Breast epithelium (tissue), 4 donors: ENCODE measurements at regions not wholly inside any gene's neighbourhood (a gene's known extent, or its start where the extent isn't known, plus 50 kb on each side); places are given as distances from the start of the nearest gene placed in this dataset.

Experiments used
- DNase-seq, 2 donors: peaks; one replicate each; pipeline ENCODE4 v3.0.0-alpha.2; 2019; ENCODE audit warnings: low spot score in 2 of 2
- H3K27ac ChIP-seq, 2 donors: fragments of 200-600 bp; sonication (generic) in 1 of 2; one replicate each; pipeline ENCODE4 v1.5.1; 2016 to 2019; ENCODE audit warnings: mild to moderate bottlenecking in 1 of 2
- H3K27me3 ChIP-seq, 2 donors: fragments of 200-600 bp; sonication (generic) in 1 of 2; one replicate each; pipeline versions ENCODE4 v1.5.1 to v1.6.0; 2017 to 2019; ENCODE audit warnings: control low read depth in 1 of 2, mild to moderate bottlenecking in 1 of 2
- H3K36me3 ChIP-seq: fragments of 200-600 bp; one replicate; pipeline ENCODE4 v1.5.1; 2019
- H3K4me1 ChIP-seq, 2 donors: fragments of 200-600 bp; sonication (generic); one replicate each; pipeline ENCODE4 v1.5.1; 2016 to 2019; ENCODE audit warnings: control low read depth in 1 of 2
- H3K4me3 ChIP-seq, 3 donors: fragments of 200-600 bp; sonication (generic); 1 replicate in 2 of 3; 2 replicates in 1 of 3; pipeline ENCODE4 v1.5.1; 2016 to 2019; ENCODE audit warnings: mild to moderate bottlenecking in 3 of 3, moderate library complexity in 2 of 3
- H3K9me3 ChIP-seq, 2 donors: fragments of 200-600 bp; sonication (generic) in 1 of 2; one replicate each; pipeline ENCODE4 v1.5.1; 2016 to 2019; ENCODE audit warnings: control low read depth in 1 of 2
- POLR2A ChIP-seq: fragments of 450-650 bp; IDR thresholded peaks from one replicate; pipeline ENCODE4 v1.6.1; 2016; ENCODE audit warnings: antibody characterized with exemption, mild to moderate bottlenecking, moderate library complexity
- POLR2AphosphoS5 ChIP-seq, 3 donors: sonication (generic); formaldehyde crosslinking; IDR thresholded peaks; one replicate each; pipeline ENCODE4 v1.6.1; 2017; ENCODE audit warnings: antibody characterized with exemption in 3 of 3
- intact Hi-C: fragments of 100-400 bp; cut with DNase I; formaldehyde crosslinking; loops from one replicate; pipeline ENCODE4 v1.15.1; 2023; ENCODE audit warnings: low total_unique reads
- TF ChIP-seq, protein P1 (sequence below), 3 donors: fragments of 450-650 bp; IDR thresholded peaks; one replicate each; pipeline ENCODE4 v1.5.1; 2016 to 2017; ENCODE audit warnings: antibody characterized with exemption in 3 of 3, mild to moderate bottlenecking in 3 of 3, moderate library complexity in 3 of 3

DNA sequence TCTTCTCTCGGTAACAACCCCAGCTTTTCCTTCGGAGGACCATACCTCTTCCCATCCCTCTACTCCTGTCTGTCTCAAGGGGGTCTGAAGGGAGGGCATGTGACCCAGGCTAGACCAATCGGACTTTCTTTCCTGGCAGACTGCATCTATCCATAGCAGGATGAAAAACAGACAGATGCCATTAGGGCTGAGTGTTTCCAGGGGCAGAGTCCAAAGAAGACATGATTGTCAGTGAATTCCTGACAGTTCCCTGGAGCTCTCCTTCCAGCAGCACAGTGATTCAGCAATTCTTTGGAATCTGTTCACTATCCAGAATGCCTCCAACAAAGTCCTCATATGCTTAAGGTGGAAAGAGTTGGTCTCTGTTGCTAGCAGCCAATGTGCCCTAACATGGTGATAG, 189.8 kb downstream of the KCTD12 start:
- DNase-seq, result no peak
- intact Hi-C loops, result no loop called here
- Histone ChIP-seq H3K9me3 (no peaks in the 10 kb centered on the region), H3K27me3 (no peaks in the 10 kb centered on the region), H3K27ac (no peak overlapping the region), H3K36me3 (no peaks in the 10 kb centered on the region), H3K4me3 (no peak overlapping the region), H3K4me1 (no peaks in the 10 kb centered on the region)
- TF ChIP-seq, protein P1, sequence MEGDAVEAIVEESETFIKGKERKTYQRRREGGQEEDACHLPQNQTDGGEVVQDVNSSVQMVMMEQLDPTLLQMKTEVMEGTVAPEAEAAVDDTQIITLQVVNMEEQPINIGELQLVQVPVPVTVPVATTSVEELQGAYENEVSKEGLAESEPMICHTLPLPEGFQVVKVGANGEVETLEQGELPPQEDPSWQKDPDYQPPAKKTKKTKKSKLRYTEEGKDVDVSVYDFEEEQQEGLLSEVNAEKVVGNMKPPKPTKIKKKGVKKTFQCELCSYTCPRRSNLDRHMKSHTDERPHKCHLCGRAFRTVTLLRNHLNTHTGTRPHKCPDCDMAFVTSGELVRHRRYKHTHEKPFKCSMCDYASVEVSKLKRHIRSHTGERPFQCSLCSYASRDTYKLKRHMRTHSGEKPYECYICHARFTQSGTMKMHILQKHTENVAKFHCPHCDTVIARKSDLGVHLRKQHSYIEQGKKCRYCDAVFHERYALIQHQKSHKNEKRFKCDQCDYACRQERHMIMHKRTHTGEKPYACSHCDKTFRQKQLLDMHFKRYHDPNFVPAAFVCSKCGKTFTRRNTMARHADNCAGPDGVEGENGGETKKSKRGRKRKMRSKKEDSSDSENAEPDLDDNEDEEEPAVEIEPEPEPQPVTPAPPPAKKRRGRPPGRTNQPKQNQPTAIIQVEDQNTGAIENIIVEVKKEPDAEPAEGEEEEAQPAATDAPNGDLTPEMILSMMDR (IDR thresholded peaks at IDR 0.05), result no peak
- no peak for TF ChIP-seq POLR2A
- no peak for TF ChIP-seq POLR2AphosphoS5 (IDR thresholded peaks at IDR 0.05)

DNA sequence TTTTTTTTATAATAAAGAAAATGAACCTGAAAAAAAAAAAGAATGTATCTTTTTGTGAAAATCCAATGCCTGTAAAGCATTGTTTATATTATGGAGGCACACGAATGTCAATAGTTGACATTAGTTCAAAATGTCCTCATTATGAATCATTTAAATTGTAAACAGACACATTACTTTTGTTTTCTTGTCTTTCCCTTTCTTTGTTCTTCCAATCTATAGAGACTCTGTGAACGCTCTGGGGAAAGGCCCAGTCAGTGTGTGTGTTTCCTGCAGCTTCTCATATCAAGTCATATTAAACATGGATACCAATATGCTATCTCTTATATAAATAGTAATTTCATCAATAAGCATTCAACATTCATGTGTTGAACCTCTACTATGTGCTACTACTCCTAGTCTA, 193.1 kb downstream of the KCTD12 start:
- Histone ChIP-seq H3K4me1 (no peaks in the 10 kb centered on the region), H3K9me3 (no peaks in the 10 kb centered on the region), H3K27me3 (no peaks in the 10 kb centered on the region), H3K4me3 (no peak overlapping the region), H3K27ac (no peak overlapping the region), H3K36me3 (no peaks in the 10 kb centered on the region)
- TF ChIP-seq POLR2AphosphoS5 (IDR thresholded peaks at IDR 0.05), result no peak
- no peak for TF ChIP-seq POLR2A
- TF ChIP-seq, protein P1 (IDR thresholded peaks at IDR 0.05), result no peak
- intact Hi-C loops, result no loop called here
- DNase-seq, result no peak

DNA sequence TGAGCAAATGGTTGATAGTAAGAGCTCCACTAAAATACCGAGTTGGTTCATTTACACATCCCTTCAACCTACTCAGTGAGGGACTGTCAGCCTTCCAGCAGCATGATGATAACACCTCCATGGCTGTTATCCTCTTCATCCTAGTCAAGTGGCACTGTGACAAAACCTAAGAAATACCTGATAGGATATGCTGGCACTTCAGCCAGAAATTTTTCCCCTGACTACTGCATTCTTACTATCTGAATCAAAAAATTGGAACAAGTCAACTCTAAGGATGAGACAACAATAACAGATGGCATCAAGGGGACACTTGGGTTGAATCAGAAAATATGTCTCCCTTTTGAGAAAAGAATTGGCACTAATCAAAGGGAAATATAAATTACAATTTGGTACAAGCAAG, 193.9 kb downstream of the KCTD12 start:
- intact Hi-C loops, result no loop called here
- no peak overlapping the region for H3K27ac ChIP-seq
- DNase-seq, result no peak
- no peaks in the 10 kb centered on the region for H3K27me3 ChIP-seq
- H3K4me3 ChIP-seq, result no peak overlapping the region
- H3K4me1 ChIP-seq, result no peaks in the 10 kb centered on the region
- no peaks in the 10 kb centered on the region for H3K9me3 ChIP-seq
- no peaks in the 10 kb centered on the region for H3K36me3 ChIP-seq
- TF ChIP-seq POLR2A (no peak), POLR2AphosphoS5 (IDR thresholded peaks at IDR 0.05) (no peak)
- TF ChIP-seq, protein P1 (IDR thresholded peaks at IDR 0.05), result no peak

DNA sequence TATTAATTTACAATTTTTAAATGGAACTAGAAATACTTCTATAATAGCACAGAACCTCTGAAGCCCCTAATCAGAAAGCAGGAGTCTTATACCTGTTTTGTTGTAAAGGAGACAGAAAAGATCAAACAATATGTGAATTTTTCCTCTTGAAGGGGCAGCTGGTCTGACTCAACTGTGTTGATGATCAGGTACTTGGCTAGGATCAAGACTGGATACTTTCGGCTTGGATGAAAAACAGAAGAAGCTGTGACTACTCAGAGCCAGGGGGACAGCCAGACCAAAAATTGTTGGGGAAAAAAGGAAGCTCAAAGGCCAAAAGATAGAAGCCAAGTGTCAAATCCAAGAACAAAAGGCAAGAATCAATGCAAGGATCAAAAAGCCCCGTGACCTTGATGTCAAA, 195.6 kb downstream of the KCTD12 start:
- H3K4me1 ChIP-seq, result no peaks in the 10 kb centered on the region
- H3K27me3 ChIP-seq, result no peaks in the 10 kb centered on the region
- no peaks in the 10 kb centered on the region for H3K36me3 ChIP-seq
- DNase-seq, result no peak
- no peak overlapping the region for H3K4me3 ChIP-seq
- TF ChIP-seq POLR2A (no peak), POLR2AphosphoS5 (IDR thresholded peaks at IDR 0.05) (peak in 1 of 3 donors; percentile 43)
- H3K9me3 ChIP-seq, result no peaks in the 10 kb centered on the region
- no peak overlapping the region for H3K27ac ChIP-seq
- intact Hi-C loops, result no loop called here

DNA sequence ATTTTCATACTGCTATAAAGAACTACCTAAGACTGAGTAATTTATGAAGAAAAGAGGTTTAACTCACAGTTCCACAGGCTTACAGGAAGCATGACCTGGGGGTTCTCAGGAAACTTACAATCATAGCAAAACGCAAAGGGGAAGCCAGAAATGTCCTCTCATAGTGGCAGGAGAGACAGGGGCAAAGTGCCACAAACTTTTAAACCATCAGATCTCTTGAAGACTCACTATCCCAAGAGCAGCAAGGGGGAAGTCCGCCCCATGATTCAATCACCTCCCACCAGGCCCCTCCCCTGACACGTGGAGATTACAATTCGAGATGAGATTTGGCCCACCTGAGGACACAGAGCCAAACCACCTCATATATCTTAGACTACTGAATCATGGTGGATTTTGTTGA, 198.7 kb downstream of the KCTD12 start:
- H3K9me3 ChIP-seq, result no peaks in the 10 kb centered on the region
- no peak for DNase-seq
- H3K27me3 ChIP-seq, result no peaks in the 10 kb centered on the region
- H3K36me3 ChIP-seq, result no peaks in the 10 kb centered on the region
- intact Hi-C loops, result no loop called here
- TF ChIP-seq, protein P1 (IDR thresholded peaks at IDR 0.05), result no peak
- TF ChIP-seq POLR2A, result no peak
- TF ChIP-seq POLR2AphosphoS5 (IDR thresholded peaks at IDR 0.05), result no peak
- no peak overlapping the region for H3K27ac ChIP-seq
- H3K4me1 ChIP-seq, result no peaks in the 10 kb centered on the region
- no peak overlapping the region for H3K4me3 ChIP-seq

DNA sequence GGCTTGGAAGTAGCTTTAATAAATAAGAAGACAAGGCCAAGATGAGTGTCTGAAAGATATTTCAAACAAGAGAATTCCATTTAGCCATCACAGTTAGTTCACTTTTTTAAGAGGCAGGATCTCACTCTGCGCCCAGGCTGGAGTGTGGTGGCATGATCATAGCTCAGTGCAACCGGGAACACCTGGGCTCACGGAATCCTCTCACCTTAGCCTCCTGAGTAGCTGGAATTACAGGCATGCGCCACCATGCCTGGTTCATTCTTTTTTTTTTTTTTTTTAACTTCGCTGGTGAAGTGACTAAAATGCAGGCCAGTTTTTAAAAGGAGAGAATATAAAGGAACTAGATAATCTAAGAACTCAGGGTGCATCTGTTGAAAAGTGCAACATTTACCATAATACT, 200.3 kb downstream of the KCTD12 start:
- intact Hi-C loops, result no loop called here

More for the DNA sequence above, 200.3 kb downstream of the KCTD12 start:
- H3K27ac ChIP-seq, result no peak overlapping the region
- H3K4me1 ChIP-seq, result no peaks in the 10 kb centered on the region
- no peaks in the 10 kb centered on the region for H3K27me3 ChIP-seq
- no peak overlapping the region for H3K4me3 ChIP-seq
- no peak for DNase-seq
- H3K9me3 ChIP-seq, result no peaks in the 10 kb centered on the region
- TF ChIP-seq POLR2AphosphoS5 (IDR thresholded peaks at IDR 0.05) (no peak), POLR2A (no peak)
- TF ChIP-seq, protein P1 (IDR thresholded peaks at IDR 0.05), result no peak
- H3K36me3 ChIP-seq, result no peaks in the 10 kb centered on the region
